Colonic mucosa (tissue), 4 donors: ENCODE measurements at regions not wholly inside any gene's neighbourhood (a gene's known extent, or its start where the extent isn't known, plus 50 kb on each side); places are given as distances from the start of the nearest gene placed in this dataset.
A peak's percentile ranks its signal among the peaks of the same experiment; 100 is the strongest.
"Not testable (repeated sequence)": the region's sequence is repeated elsewhere in the genome, so short reads cannot be mapped to it uniquely, and the experiment has no call there.

ENCODE experiments used
- DNase-seq: peaks from one replicate; pipeline ENCODE4 v3.0.0-alpha.2; 2020
- H3K27ac ChIP-seq: fragments of 200-600 bp; one replicate; pipeline ENCODE4 v1.8.0; 2021
- H3K27me3 ChIP-seq: fragments of 200-600 bp; one replicate; pipeline ENCODE4 v1.8.0; 2021
- H3K36me3 ChIP-seq: fragments of 200-600 bp; one replicate; pipeline ENCODE4 v1.8.0; 2021
- H3K4me1 ChIP-seq: fragments of 200-600 bp; one replicate; pipeline ENCODE4 v1.8.0; 2021; ENCODE audit warnings: mild to moderate bottlenecking
- H3K4me3 ChIP-seq: fragments of 200-600 bp; one replicate; pipeline ENCODE4 v1.8.0; 2021
- H3K9ac ChIP-seq, 2 donors: one replicate each; pipeline ENCODE4 v1.7.0; 2013; ENCODE audit warnings: control low read depth in 2 of 2, low read depth in 2 of 2, low read length in 2 of 2
- H3K9me3 ChIP-seq: fragments of 200-600 bp; one replicate; pipeline ENCODE4 v1.8.0; 2021
- CTCF ChIP-seq: fragments of 200-600 bp; IDR thresholded peaks from one replicate; pipeline ENCODE4 v1.8.0; 2022; ENCODE audit warnings: antibody characterized with exemption, mild to moderate bottlenecking
- intact Hi-C: fragments of 100-400 bp; cut with DNase I; formaldehyde crosslinking; loops from one replicate; pipeline ENCODE4 v1.14.1; 2022
- donor health status: healthy.
- donor health status: DM: no; HTN: no; CAD: no.
- donor health status: DM: no; HTN: no; CAD: no.

- intact Hi-C loops: no loop called here
- TF ChIP-seq CTCF: no peak
- peaks cover 8% of the 10 kb centered on the region for H3K4me1 ChIP-seq
- H3K27ac ChIP-seq: no peak overlapping the region
- H3K4me3 ChIP-seq: no peak overlapping the region
- H3K36me3 ChIP-seq: no peaks in the 10 kb centered on the region
- no peaks in the 10 kb centered on the region for H3K9me3 ChIP-seq
- H3K9ac ChIP-seq: peak overlapping the region; percentile 24 to 46
- no peak for DNase-seq
- no peaks in the 10 kb centered on the region for H3K27me3 ChIP-seq
Measured at GRCh38 chr16:85515830-85516397, 97.2 kb upstream of the GSE1 start.

- no peaks in the 10 kb centered on the region for H3K27me3 ChIP-seq
- H3K36me3 ChIP-seq: no peaks in the 10 kb centered on the region
- peaks cover 8% of the 10 kb centered on the region for H3K4me1 ChIP-seq
- no peaks in the 10 kb centered on the region for H3K9me3 ChIP-seq
- H3K9ac ChIP-seq: no peak overlapping the region
- intact Hi-C loops: no loop called here
- DNase-seq: no peak
- no peak overlapping the region for H3K4me3 ChIP-seq
- TF ChIP-seq CTCF: no peak
- H3K27ac ChIP-seq: no peak overlapping the region
Measured at GRCh38 chr16:85517154-85517553, 96.0 kb upstream of the GSE1 start.

GRCh38 chr16:85517563-85518179, 95.5 kb upstream of the GSE1 start:
- H3K4me1 ChIP-seq: peaks cover 8% of the 10 kb centered on the region
- H3K27me3 ChIP-seq: no peaks in the 10 kb centered on the region
- no peak for TF ChIP-seq CTCF
- H3K36me3 ChIP-seq: no peaks in the 10 kb centered on the region
- H3K9ac ChIP-seq: no peak overlapping the region
- H3K27ac ChIP-seq: no peak overlapping the region
- H3K4me3 ChIP-seq: no peak overlapping the region
- intact Hi-C loops: no loop called here
- no peak for DNase-seq
- H3K9me3 ChIP-seq: no peaks in the 10 kb centered on the region

- Histone ChIP-seq H3K4me3 (no peak overlapping the region), H3K27me3 (no peaks in the 10 kb centered on the region), H3K9me3 (no peaks in the 10 kb centered on the region), H3K36me3 (no peaks in the 10 kb centered on the region), H3K27ac (no peak overlapping the region), H3K9ac (no peak overlapping the region), H3K4me1 (peaks cover 11% of the 10 kb centered on the region)
- no peak for TF ChIP-seq CTCF
- DNase-seq: no peak
- intact Hi-C loops: no loop called here
Measured at GRCh38 chr16:85518398-85519049, 94.6 kb upstream of the GSE1 start.

GRCh38 chr16:85519050-85519440, 94.1 kb upstream of the GSE1 start:
- DNase-seq, H3K9ac ChIP-seq, H3K4me3 ChIP-seq, H3K27ac ChIP-seq, intact Hi-C loops, H3K9me3 ChIP-seq, H3K27me3 ChIP-seq, H3K36me3 ChIP-seq: not testable (repeated sequence)
- H3K4me1 ChIP-seq: peaks cover 16% of the 10 kb centered on the region
